GM23248 (cell line): ENCODE measurements at regions not wholly inside any gene's neighbourhood (a gene's known extent, or its start where the extent isn't known, plus 50 kb on each side); places are given as distances from the start of the nearest gene placed in this dataset.
"Not testable (repeated sequence)": the region's sequence is repeated elsewhere in the genome, so short reads cannot be mapped to it uniquely, and the experiment has no call there.

ENCODE experiments used
- DNase-seq: peaks from one replicate; pipeline ENCODE4 v3.0.0-alpha.2; 2015
- H2AFZ ChIP-seq: fragments of 200-600 bp; sonication (generic); 2 replicates; pipeline ENCODE4 v1.6.1; 2016; ENCODE audit warnings: antibody characterized with exemption
- H3F3A ChIP-seq: fragments of 200-600 bp; sonication (generic); 2 replicates; pipeline ENCODE4 v1.6.1; 2016; ENCODE audit warnings: mild to moderate bottlenecking, antibody characterized with exemption, mixed run types; ENCODE audit not compliant: insufficient read depth
- H3K27ac ChIP-seq: fragments of 200-600 bp; sonication (generic); 2 replicates; pipeline ENCODE4 v1.5.1; 2016; ENCODE audit warnings: mild to moderate bottlenecking
- H3K27me3 ChIP-seq: fragments of 200-600 bp; sonication (generic); replicated peaks from 2 replicates; pipeline ENCODE4 v1.6.1; 2016; ENCODE audit warnings: mild to moderate bottlenecking; ENCODE audit not compliant: insufficient read depth
- H3K36me3 ChIP-seq: fragments of 200-600 bp; sonication (generic); 2 replicates; pipeline ENCODE4 v1.6.1; 2016; ENCODE audit warnings: low read depth, mild to moderate bottlenecking
- H3K4me1 ChIP-seq: fragments of 200-600 bp; sonication (generic); 2 replicates; pipeline ENCODE4 v1.6.1; 2016; ENCODE audit warnings: mild to moderate bottlenecking; ENCODE audit not compliant: insufficient read depth
- H3K4me2 ChIP-seq: fragments of 200-600 bp; sonication (generic); one replicate; pipeline ENCODE4 v1.6.1; 2016; ENCODE audit warnings: mild to moderate bottlenecking; ENCODE audit not compliant: unreplicated experiment
- H3K4me3 ChIP-seq: fragments of 200-600 bp; sonication (generic); 2 replicates; pipeline ENCODE4 v1.5.1; 2016; ENCODE audit warnings: mild to moderate bottlenecking
- H3K79me2 ChIP-seq: fragments of 200-600 bp; sonication (generic); 2 replicates; pipeline ENCODE4 v1.6.1; 2016; ENCODE audit warnings: mild to moderate bottlenecking; ENCODE audit not compliant: insufficient read depth
- H3K9ac ChIP-seq: fragments of 200-600 bp; sonication (generic); 2 replicates; pipeline ENCODE4 v1.6.1; 2016; ENCODE audit warnings: mild to moderate bottlenecking
- H3K9me2 ChIP-seq: fragments of 200-600 bp; sonication (generic); 2 replicates; pipeline ENCODE4 v1.6.1; 2016; ENCODE audit warnings: mixed run types, mild to moderate bottlenecking, moderate library complexity; ENCODE audit not compliant: insufficient read depth
- H3K9me3 ChIP-seq: fragments of 200-600 bp; sonication (generic); one replicate; pipeline ENCODE4 v1.6.1; 2017; ENCODE audit warnings: low read depth
- H4K20me1 ChIP-seq: fragments of 200-600 bp; sonication (generic); 2 replicates; pipeline ENCODE4 v1.6.0; 2016; ENCODE audit not compliant: insufficient read depth
- EZH2 ChIP-seq: fragments of 200-600 bp; sonication (generic); IDR thresholded peaks from 2 replicates; pipeline ENCODE4 v1.6.1; 2018; ENCODE audit warnings: antibody characterized with exemption, mild to moderate bottlenecking; ENCODE audit not compliant: insufficient read depth, poor library complexity, severe bottlenecking
- EZH2phosphoT487 ChIP-seq: fragments of 200-600 bp; sonication (generic); IDR thresholded peaks from 2 replicates; pipeline ENCODE4 v1.6.1; 2018; ENCODE audit warnings: antibody characterized with exemption, moderate library complexity, mild to moderate bottlenecking, low read depth; ENCODE audit not compliant: insufficient read depth
- WGBS, 2 experiments: methylation state at CpG; one replicate each; pipeline ENCODE4 v1.1.6; 2015 to 2017; ENCODE audit warnings: low lambda C conversion rate in 2 of 2, low coverage in 1 of 2; ENCODE audit errors: missing lambda C conversion rate in 2 of 2; 5-methylcytosine and 5-hydroxymethylcytosine counted together
- in situ Hi-C: fragments of 300-500 bp; cut with MboI; formaldehyde crosslinking; loops from 2 replicates; pipeline ENCODE4 v1.15.0; 2020

GRCh38 chr3:174483254-174483653 is 375.9 kb upstream of the NAALADL2 start:
- Histone ChIP-seq H3K27me3 (no peaks in the 10 kb centered on the region), H3K4me3 (no peak overlapping the region), H3K36me3 (no peaks in the 10 kb centered on the region), H3F3A (no peaks in the 10 kb centered on the region), H3K9ac (no peak overlapping the region), H4K20me1 (no peaks in the 10 kb centered on the region), H3K9me3 (no peaks in the 10 kb centered on the region), H2AFZ (no peak overlapping the region), H3K9me2 (no peaks in the 10 kb centered on the region), H3K79me2 (peaks cover 59% of the 10 kb centered on the region), H3K27ac (no peak overlapping the region), H3K4me2 (no peak overlapping the region), H3K4me1 (peaks cover 1% of the 10 kb centered on the region; the same call in 1 of the 2 replicates)
- in situ Hi-C loops = no loop called here
- TF ChIP-seq EZH2 (no peak), EZH2phosphoT487 (no peak)
- no peak for DNase-seq
- 89 to 94% methylated on average over 1 of the region's 1 CpG for WGBS, 2 experiments

- peaks cover 57% of the 10 kb centered on the region for H3K79me2 ChIP-seq
- H3K27me3 ChIP-seq, H3K4me2 ChIP-seq, H3K36me3 ChIP-seq, DNase-seq, H3F3A ChIP-seq, in situ Hi-C loops, H3K9ac ChIP-seq, H4K20me1 ChIP-seq, H3K4me3 ChIP-seq, H3K9me2 ChIP-seq, H2AFZ ChIP-seq, H3K9me3 ChIP-seq, H3K4me1 ChIP-seq, H3K27ac ChIP-seq: not testable (repeated sequence)
- WGBS, 2 experiments = 88 to 92% methylated on average over 7 of the region's 7 CpGs
Observed at GRCh38 chr3:174483856-174484255, 375.3 kb upstream of the NAALADL2 start.

- Histone ChIP-seq H3K36me3 (no peaks in the 10 kb centered on the region), H2AFZ (no peak overlapping the region), H4K20me1 (no peaks in the 10 kb centered on the region), H3K79me2 (peaks cover 71% of the 10 kb centered on the region), H3K4me2 (no peak overlapping the region), H3K9me2 (no peaks in the 10 kb centered on the region), H3K9me3 (no peaks in the 10 kb centered on the region), H3F3A (no peaks in the 10 kb centered on the region), H3K27me3 (no peaks in the 10 kb centered on the region), H3K4me3 (no peak overlapping the region), H3K27ac (no peak overlapping the region), H3K9ac (no peak overlapping the region), H3K4me1 (peaks cover 9% of the 10 kb centered on the region; the same call in 1 of the 2 replicates)
- TF ChIP-seq EZH2 = no peak
- no peak for TF ChIP-seq EZH2phosphoT487
- in situ Hi-C loops = no loop called here
- 41 to 57% methylated on average over 2 of the region's 2 CpGs for WGBS, 2 experiments
- peak; percentile 48 for DNase-seq
Observed at GRCh38 chr3:174488527-174488926, 370.6 kb upstream of the NAALADL2 start.

GRCh38 chr3:174495311-174495710 is 363.8 kb upstream of the NAALADL2 start:
- in situ Hi-C loops = no loop called here
- Histone ChIP-seq H3K9ac (no peak overlapping the region), H4K20me1 (no peaks in the 10 kb centered on the region), H3K4me3 (no peak overlapping the region), H2AFZ (no peak overlapping the region), H3K9me2 (no peaks in the 10 kb centered on the region), H3K4me2 (peak overlapping the region; percentile 32), H3K27ac (no peak overlapping the region), H3K4me1 (peaks cover 24% of the 10 kb centered on the region), H3F3A (0 out of 2 replicates have a peak, but pooled peaks cover 10% of the 10 kb centered on the region), H3K79me2 (peaks cover 45% of the 10 kb centered on the region), H3K9me3 (no peaks in the 10 kb centered on the region), H3K27me3 (no peaks in the 10 kb centered on the region), H3K36me3 (no peaks in the 10 kb centered on the region)
- WGBS, 2 experiments = 37 to 40% methylated on average over 4 of the region's 4 CpGs
- DNase-seq = peak; percentile 19
- no peak for TF ChIP-seq EZH2phosphoT487
- no peak for TF ChIP-seq EZH2

- H3K4me3 ChIP-seq = no peak overlapping the region
- H4K20me1 ChIP-seq = no peaks in the 10 kb centered on the region
- H3K36me3 ChIP-seq = no peaks in the 10 kb centered on the region
- peak overlapping the region; percentile 7 for H3K4me2 ChIP-seq
- no peak overlapping the region for H3K9ac ChIP-seq
- H3K4me1 ChIP-seq = peaks cover 24% of the 10 kb centered on the region
- H3K79me2 ChIP-seq = peaks cover 41% of the 10 kb centered on the region
- TF ChIP-seq EZH2phosphoT487 = no peak
- no peaks in the 10 kb centered on the region for H3K9me3 ChIP-seq
- 59 to 82% methylated on average over 1 of the region's 1 CpG for WGBS, 2 experiments
- in situ Hi-C loops = no loop called here
- H2AFZ ChIP-seq = no peak overlapping the region
- H3F3A ChIP-seq = 0 out of 2 replicates have a peak, but pooled peaks cover 10% of the 10 kb centered on the region
- peak; percentile 47 for DNase-seq
- H3K27me3 ChIP-seq = no peaks in the 10 kb centered on the region
- no peaks in the 10 kb centered on the region for H3K9me2 ChIP-seq
- no peak overlapping the region for H3K27ac ChIP-seq
Observed at GRCh38 chr3:174495928-174496327, 363.2 kb upstream of the NAALADL2 start.
